M059J (cell line): ENCODE measurements at regions not wholly inside any gene's neighbourhood (a gene's known extent, or its start where the extent isn't known, plus 50 kb on each side); places are given as distances from the start of the nearest gene placed in this dataset.
"Not testable (repeated sequence)": the region's sequence is repeated elsewhere in the genome, so short reads cannot be mapped to it uniquely, and the experiment has no call there.

Experiments used
- DNase-seq: peaks from one replicate; pipeline ENCODE4 v3.0.0-alpha.2; 2012; ENCODE audit warnings: low read depth

- DNase-seq = not testable (repeated sequence)
Observed at GRCh38 chr2:17193433-17193890, 324.8 kb downstream of the RAD51AP2 start.

DNA sequence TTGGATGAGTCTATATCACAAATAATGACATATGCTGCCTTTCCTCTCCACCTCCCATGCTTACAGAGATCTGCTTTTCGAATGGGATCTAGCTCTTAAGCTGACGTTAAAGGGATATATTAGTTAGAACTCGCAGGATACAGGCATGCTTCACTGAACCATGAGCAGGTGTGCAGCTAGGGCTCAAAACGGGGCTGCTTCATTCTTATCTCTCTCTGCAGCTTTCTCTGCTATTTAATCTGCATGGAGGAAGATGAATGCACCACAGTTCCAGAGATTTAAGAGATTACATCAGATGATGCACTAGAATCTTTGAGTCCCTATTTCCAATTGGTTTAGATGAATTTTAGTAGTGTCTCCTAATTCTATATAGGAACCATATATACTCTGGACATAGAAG is 327.0 kb downstream of the RAD51AP2 start:
- DNase-seq = no peak

- no peak for DNase-seq
Observed at GRCh38 chr2:17190527-17190926, 327.7 kb downstream of the RAD51AP2 start.

- no peak for DNase-seq
Observed at GRCh38 chr2:17188721-17189120, 329.5 kb downstream of the RAD51AP2 start.

- no peak for DNase-seq
Observed at GRCh38 chr2:17184512-17184911, 333.7 kb downstream of the RAD51AP2 start.

DNA sequence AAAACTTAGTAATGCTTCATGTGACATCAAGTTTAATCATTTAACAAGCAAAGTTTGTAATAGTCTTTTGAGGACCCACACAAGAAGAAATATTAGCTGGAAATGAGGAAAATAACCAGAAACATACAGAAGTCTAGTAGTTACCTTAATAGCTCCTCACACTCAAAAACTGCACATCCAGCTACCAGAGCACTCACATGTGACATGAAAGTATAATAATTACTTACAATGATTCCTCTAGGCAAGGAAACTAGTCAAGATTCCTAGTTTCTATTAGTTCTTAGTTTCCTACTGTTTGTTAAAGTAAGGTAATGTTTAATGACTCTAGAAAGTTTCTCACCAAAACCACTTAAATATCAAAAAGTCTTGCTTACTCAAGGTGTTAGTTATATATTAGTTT is 335.8 kb downstream of the RAD51AP2 start:
- DNase-seq = no peak

- no peak for DNase-seq
Observed at GRCh38 chr2:17181051-17181752, 337.0 kb downstream of the RAD51AP2 start.

DNA sequence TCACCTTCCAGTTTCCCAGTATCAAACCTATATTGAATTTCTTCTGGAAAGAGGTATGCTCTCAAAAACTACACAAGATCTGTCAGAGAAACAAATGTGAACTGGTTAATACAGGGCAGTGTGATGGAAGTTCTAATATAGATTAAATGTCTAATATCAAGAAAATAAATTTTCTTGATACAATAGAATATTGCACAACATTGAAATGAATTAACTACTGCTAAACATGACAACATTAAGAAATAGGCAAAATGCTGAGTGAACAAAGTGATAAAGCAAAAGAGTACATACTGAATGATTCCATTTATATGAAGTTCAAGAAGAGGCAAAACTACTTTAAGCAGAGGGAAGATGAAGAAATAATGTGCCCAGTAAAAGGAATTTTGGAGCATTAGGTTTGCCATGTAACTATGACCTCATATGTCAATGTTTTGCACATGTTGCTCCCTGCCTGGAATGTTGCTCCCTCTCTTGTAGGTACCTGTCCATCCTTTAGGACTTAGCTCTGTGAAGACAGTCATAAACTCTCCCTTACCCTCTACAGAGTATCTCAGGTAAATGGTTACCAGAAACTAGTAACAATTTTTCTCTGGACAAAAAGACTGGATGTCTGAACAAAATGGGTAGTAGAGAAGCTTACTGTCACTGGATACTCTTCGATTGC is 339.0 kb downstream of the RAD51AP2 start:
- DNase-seq = no peak

GRCh38 chr2:17177088-17177487 is 341.2 kb downstream of the RAD51AP2 start:
- DNase-seq = no peak

- peak; percentile 18 for DNase-seq
Observed at GRCh38 chr2:17171446-17172049, 346.7 kb downstream of the RAD51AP2 start.

DNA sequence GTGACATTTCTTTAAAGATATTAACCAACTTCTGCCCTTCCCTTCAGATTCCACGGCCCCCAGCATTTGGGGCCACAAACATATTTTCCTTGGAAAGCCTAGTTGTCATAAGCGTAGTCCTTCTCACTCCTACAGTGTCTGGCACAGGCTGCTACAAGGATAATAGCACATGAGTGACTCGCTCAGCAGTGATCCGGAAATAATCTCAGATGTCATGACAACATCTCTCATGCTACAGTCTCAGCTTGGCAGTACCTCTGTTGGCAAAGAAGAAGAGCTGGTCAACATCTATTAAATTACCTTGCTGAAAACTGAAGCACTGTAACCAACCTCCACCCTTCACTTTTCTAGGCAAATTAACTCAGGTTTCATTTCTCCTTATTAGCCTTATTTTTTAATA is 351.7 kb downstream of the RAD51AP2 start:
- DNase-seq = peak; percentile 12

- DNase-seq = no peak
Observed at GRCh38 chr2:17164550-17164949, 353.7 kb downstream of the RAD51AP2 start.

DNA sequence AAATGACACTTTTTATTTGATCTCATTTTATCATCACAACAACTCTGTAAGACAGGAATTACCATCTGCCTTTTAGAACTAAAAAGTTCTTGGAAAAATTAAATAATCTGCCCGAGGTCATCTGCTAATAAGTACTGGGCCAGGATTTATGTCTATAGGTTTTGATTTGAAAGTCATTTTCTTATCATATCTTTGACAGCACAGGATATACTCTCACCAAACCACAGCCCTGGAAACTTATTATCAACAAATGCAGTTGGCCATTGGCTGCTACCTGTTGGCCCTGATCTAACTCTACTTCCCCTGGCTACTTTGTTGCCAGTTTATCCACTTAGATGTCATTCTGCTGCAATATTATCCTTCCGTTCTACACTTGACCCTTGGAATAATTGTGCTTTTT is 354.6 kb downstream of the RAD51AP2 start:
- no peak for DNase-seq

DNA sequence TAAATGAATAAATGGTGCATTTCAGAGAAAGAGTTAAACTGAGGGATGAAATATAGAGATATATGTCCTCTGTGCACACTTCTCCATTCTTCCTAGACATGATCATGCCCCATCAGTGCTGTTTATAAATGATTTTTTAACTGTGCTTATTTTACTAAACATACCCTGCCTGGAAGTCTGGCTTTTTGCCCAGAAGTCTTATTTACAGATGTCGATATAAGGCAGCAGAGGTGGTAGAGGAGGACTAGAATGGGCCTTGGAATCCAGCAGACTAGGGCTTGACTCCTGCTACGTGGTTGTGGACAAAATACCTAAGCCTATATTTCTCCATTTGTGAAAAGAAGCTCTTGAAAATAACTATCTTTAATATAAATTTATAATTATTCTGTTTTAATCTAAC is 355.5 kb downstream of the RAD51AP2 start:
- DNase-seq = no peak

DNA sequence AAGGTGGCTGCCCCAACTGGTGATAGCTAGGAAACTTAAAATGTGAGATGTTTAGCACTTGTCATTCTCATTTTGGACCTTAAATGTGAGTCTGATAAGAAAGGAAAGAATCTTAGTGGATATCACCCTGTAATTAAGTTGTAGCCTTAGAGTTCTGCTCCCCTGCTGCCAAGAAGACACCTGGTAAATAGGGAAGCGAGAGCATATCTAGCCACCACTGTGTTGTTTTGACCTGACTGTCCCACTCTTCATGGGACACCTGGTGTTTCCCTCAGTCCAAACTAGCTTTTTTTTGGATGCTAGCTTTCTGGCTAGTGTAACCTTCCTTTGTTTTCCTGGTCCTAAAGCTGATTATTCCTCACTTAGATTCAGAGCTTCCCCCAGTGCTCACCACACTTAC is 357.6 kb downstream of the RAD51AP2 start:
- DNase-seq = no peak

GRCh38 chr2:17156086-17156485 is 362.2 kb downstream of the RAD51AP2 start:
- DNase-seq = no peak

GRCh38 chr2:17149945-17150344 is 368.3 kb downstream of the RAD51AP2 start:
- no peak for DNase-seq

- peak; percentile 1 for DNase-seq
Observed at GRCh38 chr2:17148407-17149145, 369.7 kb downstream of the RAD51AP2 start.

- no peak for DNase-seq
Observed at GRCh38 chr2:17146358-17146757, 371.9 kb downstream of the RAD51AP2 start.

DNA sequence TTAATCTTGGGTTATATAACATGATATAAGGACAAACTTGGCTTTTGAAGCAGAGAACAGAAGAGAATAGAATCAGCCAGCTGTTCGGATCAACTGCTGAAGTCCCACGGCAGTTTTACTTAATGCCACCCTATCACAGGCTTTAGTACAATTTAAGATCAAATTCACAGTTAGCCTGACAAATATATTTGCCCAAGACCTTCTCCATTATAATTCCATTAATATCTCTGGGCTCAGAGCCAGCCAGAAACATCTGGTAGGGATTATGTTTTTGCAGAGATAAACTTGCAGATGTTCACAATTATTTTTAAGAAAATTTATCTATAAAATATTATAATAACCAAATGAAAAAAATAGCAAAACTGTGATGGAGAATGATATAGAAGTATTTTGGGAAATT is 381.4 kb downstream of the RAD51AP2 start:
- no peak for DNase-seq

GRCh38 chr2:17136231-17136630 is 382.0 kb downstream of the RAD51AP2 start:
- no peak for DNase-seq

DNA sequence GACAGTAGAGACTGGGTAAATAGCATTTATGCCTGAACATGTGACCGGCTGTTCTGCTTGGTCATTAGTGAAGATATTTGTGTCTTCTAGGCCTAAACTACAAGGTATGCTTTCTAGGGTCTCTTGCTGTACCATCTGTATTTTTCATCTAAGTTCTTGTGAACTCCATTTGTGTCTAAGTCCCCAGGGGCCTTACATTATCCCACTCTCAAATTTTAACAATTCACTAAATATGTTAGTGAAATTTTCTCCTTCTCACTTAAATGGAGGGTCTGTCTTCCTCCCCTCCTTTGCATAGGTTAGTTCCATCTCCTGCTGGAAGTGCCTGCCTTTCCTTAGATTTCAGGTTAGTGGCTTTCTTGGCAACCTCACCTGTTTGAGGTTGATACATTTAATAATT is 382.6 kb downstream of the RAD51AP2 start:
- no peak for DNase-seq
